ENCODE measurements at regions not wholly inside any gene's neighbourhood (a gene's known extent, or its start where the extent isn't known, plus 50 kb on each side); places are given as distances from the start of the nearest gene placed in this dataset.

DNA sequence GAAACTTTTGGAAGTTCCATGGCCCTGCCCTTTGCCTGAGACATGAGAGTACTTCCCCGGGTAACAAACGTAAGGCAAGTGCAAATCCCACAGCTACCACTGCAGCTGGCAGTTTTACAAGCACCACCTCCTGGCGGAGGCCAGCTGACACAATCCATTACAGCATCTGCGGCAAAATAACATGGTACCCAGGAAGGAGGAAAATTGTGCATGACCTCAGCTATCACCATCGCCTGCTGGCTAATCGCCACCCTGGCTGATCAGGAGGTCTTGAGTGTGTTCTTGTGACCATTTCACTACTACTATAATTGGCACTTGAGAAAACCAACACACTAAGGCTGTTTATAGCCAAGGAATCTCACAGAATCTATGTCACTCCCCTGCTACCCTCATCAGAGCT is 71.7 kb upstream of the SERPINE2 start:
- WGBS: 91% methylated on average over 6 of the region's 6 CpGs
- H3K36me3 ChIP-seq: no peaks in the 10 kb centered on the region
- TF ChIP-seq, protein P1, sequence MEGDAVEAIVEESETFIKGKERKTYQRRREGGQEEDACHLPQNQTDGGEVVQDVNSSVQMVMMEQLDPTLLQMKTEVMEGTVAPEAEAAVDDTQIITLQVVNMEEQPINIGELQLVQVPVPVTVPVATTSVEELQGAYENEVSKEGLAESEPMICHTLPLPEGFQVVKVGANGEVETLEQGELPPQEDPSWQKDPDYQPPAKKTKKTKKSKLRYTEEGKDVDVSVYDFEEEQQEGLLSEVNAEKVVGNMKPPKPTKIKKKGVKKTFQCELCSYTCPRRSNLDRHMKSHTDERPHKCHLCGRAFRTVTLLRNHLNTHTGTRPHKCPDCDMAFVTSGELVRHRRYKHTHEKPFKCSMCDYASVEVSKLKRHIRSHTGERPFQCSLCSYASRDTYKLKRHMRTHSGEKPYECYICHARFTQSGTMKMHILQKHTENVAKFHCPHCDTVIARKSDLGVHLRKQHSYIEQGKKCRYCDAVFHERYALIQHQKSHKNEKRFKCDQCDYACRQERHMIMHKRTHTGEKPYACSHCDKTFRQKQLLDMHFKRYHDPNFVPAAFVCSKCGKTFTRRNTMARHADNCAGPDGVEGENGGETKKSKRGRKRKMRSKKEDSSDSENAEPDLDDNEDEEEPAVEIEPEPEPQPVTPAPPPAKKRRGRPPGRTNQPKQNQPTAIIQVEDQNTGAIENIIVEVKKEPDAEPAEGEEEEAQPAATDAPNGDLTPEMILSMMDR (IDR thresholded peaks at IDR 0.05): no peak
- TF ChIP-seq POLR2A (IDR thresholded peaks at IDR 0.05) (no peak), EP300 (IDR thresholded peaks at IDR 0.05) (no peak), POLR2AphosphoS5 (IDR thresholded peaks at IDR 0.05) (no peak)
- H3K4me3 ChIP-seq: no peak overlapping the region
- H3K4me1 ChIP-seq: no peaks in the 10 kb centered on the region
- no peaks in the 10 kb centered on the region for H3K27me3 ChIP-seq
- H3K9me3 ChIP-seq: no peaks in the 10 kb centered on the region
- no peak for DNase-seq (ENCODE audit: low spot score in 2 of 2)
- H3K27ac ChIP-seq: no peak overlapping the region

DNA sequence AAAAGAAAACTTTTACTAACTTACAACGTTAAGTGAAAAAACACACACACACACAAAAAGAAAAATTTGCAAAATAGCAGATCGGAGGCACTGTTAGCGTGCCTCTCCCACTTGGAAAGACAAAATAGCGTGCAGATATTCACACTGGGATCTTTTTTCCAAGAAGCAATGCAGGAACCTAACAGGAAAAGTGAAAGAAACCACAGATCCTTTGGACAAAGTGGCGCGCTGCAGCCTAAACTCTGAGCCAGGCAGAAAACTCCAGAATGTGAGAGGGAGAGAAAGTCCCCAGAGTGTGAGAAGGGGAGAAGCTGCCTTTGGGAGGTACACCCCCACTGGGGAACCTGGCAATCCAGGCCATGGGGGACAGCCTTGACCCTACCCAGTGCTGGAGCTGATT is 70.7 kb upstream of the SERPINE2 start:
- TF ChIP-seq POLR2A (IDR thresholded peaks at IDR 0.05): no peak
- TF ChIP-seq, protein P1 (IDR thresholded peaks at IDR 0.05): no peak
- TF ChIP-seq POLR2AphosphoS5 (IDR thresholded peaks at IDR 0.05): no peak
- TF ChIP-seq EP300 (IDR thresholded peaks at IDR 0.05): no peak
- no peak overlapping the region for H3K27ac ChIP-seq
- H3K36me3 ChIP-seq: no peaks in the 10 kb centered on the region
- H3K27me3 ChIP-seq: no peaks in the 10 kb centered on the region
- WGBS: 61% methylated on average over 6 of the region's 6 CpGs
- no peaks in the 10 kb centered on the region for H3K9me3 ChIP-seq
- H3K4me3 ChIP-seq: no peak overlapping the region
- no peaks in the 10 kb centered on the region for H3K4me1 ChIP-seq
- DNase-seq (ENCODE audit: low spot score in 2 of 2): no peak

DNA sequence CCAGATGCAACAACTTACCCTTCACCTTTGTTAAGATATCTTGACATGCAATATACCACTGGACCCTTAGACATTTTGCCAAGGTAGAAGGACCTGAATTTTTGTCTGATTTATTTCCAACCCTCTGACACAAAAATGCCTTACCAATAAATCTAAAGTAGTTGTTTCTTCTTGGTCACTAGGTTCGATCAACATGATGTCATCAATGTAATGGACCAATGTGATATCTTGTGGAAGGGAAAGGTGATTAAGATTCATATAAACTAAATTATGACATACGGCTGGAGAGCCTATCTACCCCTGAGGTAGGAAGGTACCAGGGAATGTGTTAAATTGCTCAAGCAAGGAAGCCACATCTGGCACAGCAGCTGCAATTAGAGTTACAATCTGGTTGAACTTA is 67.7 kb upstream of the SERPINE2 start:
- H3K36me3 ChIP-seq: no peaks in the 10 kb centered on the region
- H3K4me1 ChIP-seq: no peaks in the 10 kb centered on the region
- TF ChIP-seq, protein P1 (IDR thresholded peaks at IDR 0.05): no peak
- TF ChIP-seq POLR2AphosphoS5 (IDR thresholded peaks at IDR 0.05) (no peak), EP300 (IDR thresholded peaks at IDR 0.05) (no peak), POLR2A (IDR thresholded peaks at IDR 0.05) (no peak)
- no peaks in the 10 kb centered on the region for H3K27me3 ChIP-seq
- H3K9me3 ChIP-seq: no peaks in the 10 kb centered on the region
- H3K4me3 ChIP-seq: no peak overlapping the region
- 93% methylated on average over 2 of the region's 2 CpGs for WGBS
- no peak for DNase-seq (ENCODE audit: low spot score in 2 of 2)
- no peak overlapping the region for H3K27ac ChIP-seq

DNA sequence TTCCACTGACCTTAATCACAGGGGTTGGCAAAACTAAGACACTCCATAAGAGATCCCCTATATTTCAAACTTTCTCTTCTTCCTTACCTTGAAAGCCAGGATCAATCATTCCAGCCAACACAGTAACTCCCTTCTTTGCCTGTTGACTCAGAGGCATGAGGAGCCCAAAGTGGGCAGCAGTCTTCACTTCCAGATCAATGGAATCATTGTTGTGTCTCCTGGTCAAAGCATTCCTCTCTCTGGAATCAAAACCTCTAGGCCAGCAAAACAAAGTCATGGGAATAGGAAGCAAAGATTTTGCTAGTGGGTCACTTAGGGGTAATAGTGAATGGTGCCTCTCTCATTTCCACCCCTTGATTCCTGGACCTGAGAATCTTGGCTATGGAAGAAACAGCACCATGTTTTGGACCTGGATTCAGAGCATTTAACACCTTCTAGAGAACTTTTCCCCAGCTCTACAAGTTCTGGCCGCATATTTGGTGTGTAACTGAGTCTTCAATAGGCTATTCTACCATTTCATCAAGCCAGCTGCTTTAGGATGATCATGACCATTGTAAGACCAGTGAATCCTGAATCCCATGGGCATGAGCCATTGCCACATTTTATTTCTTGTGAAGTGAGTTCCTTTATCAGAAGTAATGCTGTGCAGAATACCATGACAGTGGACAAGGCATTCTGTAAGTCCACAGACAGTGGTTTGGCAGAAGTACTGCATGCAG is 65.7 kb upstream of the SERPINE2 start:
- no peak for DNase-seq (ENCODE audit: low spot score in 2 of 2)
- Histone ChIP-seq H3K27ac (no peak overlapping the region), H3K4me1 (no peaks in the 10 kb centered on the region), H3K9me3 (no peaks in the 10 kb centered on the region), H3K36me3 (no peaks in the 10 kb centered on the region), H3K27me3 (no peaks in the 10 kb centered on the region), H3K4me3 (no peak overlapping the region)
- TF ChIP-seq POLR2A (IDR thresholded peaks at IDR 0.05) (no peak), EP300 (IDR thresholded peaks at IDR 0.05) (no peak), POLR2AphosphoS5 (IDR thresholded peaks at IDR 0.05) (no peak)
- TF ChIP-seq, protein P1 (IDR thresholded peaks at IDR 0.05): no peak
- WGBS: 89% methylated on average over 1 of the region's 1 CpG

DNA sequence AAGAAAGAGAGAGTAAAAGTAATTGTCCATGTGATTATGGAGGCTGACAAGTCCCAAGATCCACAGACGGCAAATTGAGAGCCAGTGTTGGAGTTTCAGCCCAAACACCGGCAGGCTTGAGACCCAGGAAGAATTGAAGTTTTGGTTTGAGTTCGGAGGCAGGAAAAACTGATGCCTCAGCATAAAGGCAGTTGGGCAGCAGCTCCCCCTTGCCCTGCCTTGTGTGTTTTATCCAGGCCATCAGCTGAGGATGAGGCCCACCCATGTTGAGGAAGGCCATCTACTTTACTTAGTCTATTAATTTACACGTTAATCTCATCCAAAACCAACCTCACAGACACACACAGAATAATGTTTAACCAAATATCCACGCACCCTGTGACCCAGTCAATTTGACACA is 64.6 kb upstream of the SERPINE2 start:
- no peaks in the 10 kb centered on the region for H3K4me1 ChIP-seq
- 75% methylated on average over 5 of the region's 5 CpGs for WGBS
- no peak overlapping the region for H3K27ac ChIP-seq
- TF ChIP-seq POLR2A (IDR thresholded peaks at IDR 0.05): no peak
- TF ChIP-seq, protein P1 (IDR thresholded peaks at IDR 0.05): no peak
- TF ChIP-seq POLR2AphosphoS5 (IDR thresholded peaks at IDR 0.05): no peak
- TF ChIP-seq EP300 (IDR thresholded peaks at IDR 0.05): no peak
- H3K36me3 ChIP-seq: no peaks in the 10 kb centered on the region
- no peaks in the 10 kb centered on the region for H3K9me3 ChIP-seq
- no peaks in the 10 kb centered on the region for H3K27me3 ChIP-seq
- no peak overlapping the region for H3K4me3 ChIP-seq
- DNase-seq (ENCODE audit: low spot score in 2 of 2): no peak

All from suprapubic skin (tissue), 4 donors.